Osteocyte (in vitro differentiated cells): ENCODE measurements at regions not wholly inside any gene's neighbourhood (a gene's known extent, or its start where the extent isn't known, plus 50 kb on each side); places are given as distances from the start of the nearest gene placed in this dataset.

Experiments used
- DNase-seq: peaks from one replicate; pipeline ENCODE4 v3.0.0; 2021; ENCODE audit warnings: mixed read lengths; ENCODE audit not compliant: unreplicated experiment; ENCODE audit errors: extremely low spot score
- H3K27ac Mint-ChIP-seq: one replicate; pipeline ENCODE4 v1.8.0; 2021; ENCODE audit warnings: mild to moderate bottlenecking, mixed read lengths; ENCODE audit not compliant: unreplicated experiment
- H3K27me3 Mint-ChIP-seq: one replicate; pipeline ENCODE4 v1.8.0; 2021; ENCODE audit warnings: mixed read lengths; ENCODE audit not compliant: unreplicated experiment
- H3K36me3 Mint-ChIP-seq: one replicate; pipeline ENCODE4 v1.8.0; 2021; ENCODE audit warnings: mixed read lengths; ENCODE audit not compliant: unreplicated experiment
- H3K4me1 Mint-ChIP-seq: one replicate; pipeline ENCODE4 v1.8.0; 2021; ENCODE audit warnings: mixed read lengths; ENCODE audit not compliant: unreplicated experiment
- H3K4me3 Mint-ChIP-seq: one replicate; pipeline ENCODE4 v1.8.0; 2021; ENCODE audit warnings: mild to moderate bottlenecking, moderate library complexity, mixed read lengths; ENCODE audit not compliant: unreplicated experiment
- H3K9me3 Mint-ChIP-seq: one replicate; pipeline ENCODE4 v1.8.0; 2021; ENCODE audit warnings: mixed read lengths; ENCODE audit not compliant: unreplicated experiment
- TF ChIP-seq, protein P1 (sequence below): fragments of 200-600 bp; sonication (generic); IDR thresholded peaks from 2 replicates; pipeline ENCODE4 v1.5.0; 2021; ENCODE audit warnings: antibody characterized with exemption, mild to moderate bottlenecking, moderate library complexity

DNA sequence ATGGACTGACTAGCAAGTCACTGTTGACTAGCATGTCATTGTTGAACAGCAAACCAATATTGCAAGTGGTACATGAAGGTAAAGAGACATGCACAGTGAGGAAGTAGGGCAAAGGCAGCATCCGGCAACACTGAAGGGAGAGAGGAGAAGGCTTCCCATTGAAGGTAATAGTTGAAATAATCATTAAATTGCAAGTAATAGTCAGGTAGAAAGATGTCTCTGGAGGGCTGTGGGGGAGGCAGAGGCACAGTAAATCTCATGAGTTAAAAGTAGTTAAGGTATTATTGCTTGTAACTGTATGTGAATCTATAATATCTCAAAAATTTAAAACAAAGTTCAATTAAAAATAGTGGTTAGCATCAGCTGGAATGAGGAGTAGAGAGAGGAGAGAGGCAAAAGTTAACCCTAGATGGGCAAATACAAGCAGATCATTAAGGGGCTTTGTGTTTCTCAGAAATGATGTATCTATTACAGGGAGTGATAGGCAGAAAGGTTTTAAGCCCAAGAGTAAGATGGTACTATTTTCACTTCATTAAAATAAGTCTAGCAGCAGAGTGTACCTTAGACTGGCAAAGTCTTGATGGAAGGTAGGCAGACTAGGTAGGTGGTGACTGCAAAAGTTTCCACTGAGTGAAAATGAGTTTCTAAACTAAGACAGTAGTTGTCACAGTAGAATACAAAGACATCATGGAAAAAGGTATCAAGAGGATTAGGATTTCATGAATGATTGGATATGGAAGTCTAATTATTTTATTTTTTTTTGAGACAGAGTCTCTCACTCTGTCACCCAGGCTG lies 776.6 kb downstream of the RAB28 start:
- H3K27ac Mint-ChIP-seq = no peak overlapping the region
- no peak for DNase-seq
- no peaks in the 10 kb centered on the region for H3K9me3 Mint-ChIP-seq
- no peaks in the 10 kb centered on the region for H3K27me3 Mint-ChIP-seq
- H3K36me3 Mint-ChIP-seq = no peaks in the 10 kb centered on the region
- no peak overlapping the region for H3K4me3 Mint-ChIP-seq
- TF ChIP-seq, protein P1, sequence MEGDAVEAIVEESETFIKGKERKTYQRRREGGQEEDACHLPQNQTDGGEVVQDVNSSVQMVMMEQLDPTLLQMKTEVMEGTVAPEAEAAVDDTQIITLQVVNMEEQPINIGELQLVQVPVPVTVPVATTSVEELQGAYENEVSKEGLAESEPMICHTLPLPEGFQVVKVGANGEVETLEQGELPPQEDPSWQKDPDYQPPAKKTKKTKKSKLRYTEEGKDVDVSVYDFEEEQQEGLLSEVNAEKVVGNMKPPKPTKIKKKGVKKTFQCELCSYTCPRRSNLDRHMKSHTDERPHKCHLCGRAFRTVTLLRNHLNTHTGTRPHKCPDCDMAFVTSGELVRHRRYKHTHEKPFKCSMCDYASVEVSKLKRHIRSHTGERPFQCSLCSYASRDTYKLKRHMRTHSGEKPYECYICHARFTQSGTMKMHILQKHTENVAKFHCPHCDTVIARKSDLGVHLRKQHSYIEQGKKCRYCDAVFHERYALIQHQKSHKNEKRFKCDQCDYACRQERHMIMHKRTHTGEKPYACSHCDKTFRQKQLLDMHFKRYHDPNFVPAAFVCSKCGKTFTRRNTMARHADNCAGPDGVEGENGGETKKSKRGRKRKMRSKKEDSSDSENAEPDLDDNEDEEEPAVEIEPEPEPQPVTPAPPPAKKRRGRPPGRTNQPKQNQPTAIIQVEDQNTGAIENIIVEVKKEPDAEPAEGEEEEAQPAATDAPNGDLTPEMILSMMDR = no peak
- H3K4me1 Mint-ChIP-seq = no peaks in the 10 kb centered on the region

DNA sequence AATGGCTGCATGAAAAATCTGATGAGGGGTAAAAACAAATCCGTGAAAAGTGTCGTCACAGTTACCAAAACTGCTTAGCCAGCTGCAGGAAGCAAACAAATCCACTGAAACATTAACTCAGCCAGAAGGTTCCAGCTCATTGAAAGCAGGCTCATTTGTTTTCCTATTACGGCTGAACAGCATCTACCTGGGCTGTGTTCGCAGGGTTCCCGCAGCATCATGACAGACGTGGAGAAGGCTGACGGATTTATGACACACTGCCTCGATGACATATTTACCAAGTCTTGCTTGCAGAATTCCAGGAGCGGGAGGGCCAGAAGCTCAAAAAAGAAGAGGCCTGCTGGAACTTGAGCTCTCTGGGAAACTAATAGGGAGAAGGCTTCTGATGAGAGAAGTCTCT lies 781.1 kb downstream of the RAB28 start:
- no peaks in the 10 kb centered on the region for H3K27me3 Mint-ChIP-seq
- TF ChIP-seq, protein P1 = no peak
- H3K9me3 Mint-ChIP-seq = no peaks in the 10 kb centered on the region
- no peak for DNase-seq
- H3K27ac Mint-ChIP-seq = no peak overlapping the region
- no peaks in the 10 kb centered on the region for H3K4me1 Mint-ChIP-seq
- H3K36me3 Mint-ChIP-seq = no peaks in the 10 kb centered on the region
- no peak overlapping the region for H3K4me3 Mint-ChIP-seq

DNA sequence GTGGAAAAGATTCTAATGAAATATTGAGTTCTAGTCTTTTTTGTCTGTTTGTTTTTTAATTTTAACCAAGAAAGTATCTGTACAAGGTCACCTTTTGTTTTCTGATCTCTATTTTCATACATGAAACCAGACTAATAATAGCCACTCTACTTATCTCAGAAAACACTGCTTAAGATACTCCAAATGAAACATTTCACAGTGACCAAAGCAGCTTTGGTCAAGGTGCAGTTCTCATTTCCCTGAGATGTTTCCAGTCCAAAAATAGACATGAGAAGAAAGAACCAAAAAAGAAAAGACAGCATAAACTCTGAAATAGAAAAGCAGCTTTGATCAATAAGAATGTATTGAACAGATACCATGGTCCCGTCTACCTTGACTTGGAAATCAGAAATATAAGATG lies 782.8 kb downstream of the RAB28 start:
- Mint-ChIP-seq H3K27me3 (no peaks in the 10 kb centered on the region), H3K4me1 (no peaks in the 10 kb centered on the region), H3K4me3 (no peak overlapping the region), H3K27ac (no peak overlapping the region), H3K36me3 (no peaks in the 10 kb centered on the region), H3K9me3 (no peaks in the 10 kb centered on the region)
- TF ChIP-seq, protein P1 = no peak
- no peak for DNase-seq

GRCh38 chr4:12697970-12698369 lies 786.2 kb downstream of the RAB28 start:
- Mint-ChIP-seq H3K4me3 (no peak overlapping the region), H3K27me3 (no peaks in the 10 kb centered on the region), H3K36me3 (no peaks in the 10 kb centered on the region), H3K4me1 (no peaks in the 10 kb centered on the region), H3K27ac (no peak overlapping the region), H3K9me3 (no peaks in the 10 kb centered on the region)
- DNase-seq = no peak
- TF ChIP-seq, protein P1 = no peak

GRCh38 chr4:12692815-12693214 lies 791.3 kb downstream of the RAB28 start:
- TF ChIP-seq, protein P1 = no peak
- H3K4me3 Mint-ChIP-seq = no peak overlapping the region

More at GRCh38 chr4:12692815-12693214, 791.3 kb downstream of the RAB28 start:
- no peaks in the 10 kb centered on the region for H3K4me1 Mint-ChIP-seq
- no peaks in the 10 kb centered on the region for H3K36me3 Mint-ChIP-seq
- H3K9me3 Mint-ChIP-seq = no peaks in the 10 kb centered on the region
- no peak for DNase-seq
- no peaks in the 10 kb centered on the region for H3K27me3 Mint-ChIP-seq
- no peak overlapping the region for H3K27ac Mint-ChIP-seq
